HG03060 (cell line): ENCODE measurements at regions not wholly inside any gene's neighbourhood (a gene's known extent, or its start where the extent isn't known, plus 50 kb on each side); places are given as distances from the start of the nearest gene placed in this dataset.
"Not testable (repeated sequence)": the region's sequence is repeated elsewhere in the genome, so short reads cannot be mapped to it uniquely, and the experiment has no call there.

ENCODE experiments used
- ATAC-seq: cut with Tn5 transposase; IDR thresholded peaks from one replicate; pipeline ENCODE4 v1.9.1; 2021; ENCODE audit warnings: low read depth, moderate number of reproducible peaks; ENCODE audit not compliant: unreplicated experiment

DNA sequence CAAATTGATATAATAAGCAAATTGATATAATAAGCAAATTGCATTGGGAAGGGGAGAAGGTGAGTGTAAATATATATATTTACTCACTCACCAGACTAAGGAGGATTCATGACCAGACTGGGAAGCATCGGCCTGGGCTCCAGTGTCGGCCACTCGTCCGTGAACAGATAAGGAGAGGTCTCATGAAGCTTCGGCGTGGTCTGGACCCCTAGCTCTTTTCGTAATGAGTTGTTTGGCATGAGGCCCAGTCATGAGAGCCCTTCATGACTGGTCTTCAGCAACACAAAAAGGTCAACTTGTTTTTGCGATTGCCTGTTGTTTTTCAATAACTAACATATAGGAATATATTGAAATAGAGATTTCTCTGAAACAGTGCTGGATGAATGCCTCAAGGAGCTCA is 222.9 kb upstream of the KCNK2 start:
- no peak for ATAC-seq

DNA sequence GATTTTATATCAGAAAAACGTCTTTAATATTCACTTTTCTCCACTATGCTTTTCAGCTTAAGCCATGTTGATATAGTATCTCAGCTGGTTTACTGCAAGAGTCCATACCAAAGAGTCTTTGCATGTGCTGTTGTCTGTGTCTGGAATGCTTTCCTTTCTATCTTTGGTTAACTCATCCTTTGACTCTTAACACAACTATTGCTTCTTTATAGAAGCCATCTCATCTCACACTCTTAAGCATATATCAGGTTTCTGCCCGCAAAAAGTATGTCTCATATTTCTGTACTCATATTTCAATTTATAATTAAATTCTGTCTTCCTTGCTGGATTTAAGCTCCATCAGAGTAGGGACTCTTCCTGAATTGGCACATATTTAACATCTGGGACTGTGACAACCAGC is 220.9 kb upstream of the KCNK2 start:
- ATAC-seq: no peak

DNA sequence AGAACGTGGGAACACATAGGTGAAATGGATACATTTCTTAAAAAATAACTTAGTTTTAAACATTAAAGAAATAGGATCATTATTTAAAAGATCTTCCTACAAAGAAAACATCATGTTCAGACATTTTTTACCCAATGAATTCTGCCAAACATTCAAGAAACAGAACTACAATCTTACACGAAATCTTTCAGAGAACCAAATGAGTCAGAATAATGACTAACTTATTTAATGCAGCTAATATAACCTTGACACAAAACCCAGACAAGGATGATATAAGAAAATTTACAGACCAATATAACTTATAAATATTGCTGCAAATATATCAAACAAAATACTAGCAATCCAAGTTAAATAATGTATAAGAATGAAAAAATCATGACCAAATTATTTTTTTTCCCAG is 220.1 kb upstream of the KCNK2 start:
- ATAC-seq: no peak

DNA sequence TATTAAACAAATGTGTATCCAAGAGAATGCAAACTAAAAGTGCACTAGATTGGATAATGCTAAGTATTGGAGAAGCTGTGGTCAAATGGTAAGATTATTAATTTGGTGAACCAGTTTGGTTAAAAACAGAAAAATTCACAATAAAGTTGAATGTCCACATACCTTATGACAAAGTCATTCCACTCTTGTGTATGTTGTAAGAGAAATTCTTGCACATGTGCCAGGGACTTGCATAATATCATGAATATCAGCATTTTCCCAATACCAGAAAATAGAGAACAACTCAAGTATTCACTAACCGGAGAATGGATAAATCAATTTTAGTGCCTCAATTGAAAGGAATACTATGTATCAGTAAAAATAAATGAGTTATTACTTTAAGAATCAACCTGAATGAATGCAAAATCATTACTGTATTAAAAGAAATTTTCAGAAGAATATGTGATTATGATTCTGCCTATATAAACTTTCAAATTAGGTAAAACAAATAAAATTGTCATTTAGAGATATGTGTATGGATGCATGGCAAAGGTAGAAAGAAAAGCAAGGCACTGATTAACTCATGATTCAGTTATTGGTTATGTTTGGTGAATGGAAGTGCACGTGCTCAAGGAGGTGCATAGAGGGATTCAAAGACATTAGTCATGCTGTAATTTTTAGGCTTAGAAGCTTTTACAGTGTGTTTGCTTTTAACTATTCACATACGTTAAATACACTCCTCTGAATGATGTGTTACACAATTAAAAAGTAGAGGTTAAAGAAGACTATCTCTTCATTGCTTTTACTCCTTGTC is 217.4 kb upstream of the KCNK2 start:
- ATAC-seq: no peak

- ATAC-seq: not testable (repeated sequence)
Measured at GRCh38 chr1:214870426-214870825, 212.1 kb upstream of the KCNK2 start.

DNA sequence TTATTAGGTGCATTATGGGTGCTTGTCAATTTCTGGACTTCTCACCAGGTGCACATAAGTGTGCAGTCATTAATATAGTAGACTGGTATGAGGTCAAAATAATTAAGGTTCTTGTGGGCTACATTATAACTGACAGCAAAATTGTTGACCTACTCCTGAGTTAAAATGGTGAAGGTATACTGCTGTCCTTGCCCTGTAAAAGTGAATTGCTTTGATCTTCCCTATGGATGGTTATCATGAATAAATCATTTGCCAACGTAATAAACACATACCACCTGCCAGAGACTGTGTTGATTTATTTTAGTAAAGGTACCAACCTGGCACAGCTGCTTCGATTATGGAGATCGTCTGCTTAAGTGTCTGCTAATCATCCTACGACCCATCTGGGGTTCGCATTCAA is 201.6 kb upstream of the KCNK2 start:
- no peak for ATAC-seq

- no peak for ATAC-seq
Measured at GRCh38 chr1:214882616-214883015, 199.9 kb upstream of the KCNK2 start.

DNA sequence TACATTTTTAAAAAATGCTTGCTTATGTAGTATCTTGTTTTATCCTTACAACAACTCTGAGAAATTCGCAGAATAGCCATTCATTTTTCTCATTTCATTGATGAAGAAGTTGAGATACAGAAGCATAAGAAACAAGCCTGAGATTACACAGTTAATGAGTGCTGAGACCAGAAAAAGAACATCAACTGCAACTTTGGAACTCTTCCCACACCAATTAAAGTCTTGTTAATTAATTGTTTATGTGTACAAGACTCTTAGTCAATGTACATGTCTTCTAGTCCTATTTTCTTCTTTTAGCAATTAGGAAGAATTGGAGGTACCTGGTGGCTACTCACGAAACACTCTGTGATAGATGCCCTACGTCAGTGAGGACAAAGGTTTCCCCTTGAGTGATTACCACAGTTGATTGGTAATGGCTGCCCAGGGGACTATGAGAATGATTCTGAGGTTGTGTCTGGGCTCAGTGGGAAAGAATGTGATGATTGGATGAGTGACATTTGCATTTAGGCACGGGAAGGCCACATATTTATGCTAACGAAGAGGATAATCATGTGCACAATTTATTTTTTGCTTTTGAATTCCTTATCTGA is 187.4 kb upstream of the KCNK2 start:
- no peak for ATAC-seq

DNA sequence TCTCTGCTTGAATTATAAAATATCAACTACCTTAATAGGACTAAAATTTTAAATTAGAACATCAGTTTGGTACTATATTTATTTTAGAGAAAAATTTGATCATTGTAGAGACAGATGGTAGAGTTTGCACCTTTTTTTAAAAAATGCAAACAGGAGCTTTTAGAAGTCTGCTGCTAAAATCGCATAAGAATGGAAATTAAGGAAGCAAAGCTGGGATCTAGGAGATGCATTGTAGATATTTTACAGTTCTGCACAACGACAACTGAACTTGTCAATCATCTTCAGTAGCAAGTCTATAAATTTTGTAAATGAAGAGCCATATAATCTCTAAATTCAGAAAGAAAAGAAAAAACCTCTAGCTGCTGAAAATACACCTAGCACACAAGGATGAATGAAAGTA is 185.6 kb upstream of the KCNK2 start:
- no peak for ATAC-seq

- ATAC-seq: no peak
Measured at GRCh38 chr1:214897581-214897980, 185.0 kb upstream of the KCNK2 start.

DNA sequence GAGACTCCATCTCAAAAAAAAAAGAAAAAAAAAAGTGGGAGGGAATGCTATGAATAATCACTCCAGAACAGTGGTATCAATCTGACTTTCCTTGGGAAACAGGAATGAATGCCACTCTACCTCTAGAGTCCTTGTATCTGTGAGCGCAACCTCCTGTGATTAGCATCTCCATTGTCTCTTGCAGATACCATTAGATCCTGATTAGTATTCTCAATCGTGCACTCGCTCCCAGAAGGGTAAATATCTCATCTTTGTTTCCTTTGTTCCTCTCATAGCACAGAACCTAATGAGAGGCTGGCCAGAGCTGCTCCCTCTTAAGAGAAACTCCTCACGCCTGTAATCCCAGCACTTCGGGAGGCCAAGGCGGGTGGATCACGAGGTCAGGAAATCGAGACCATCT is 184.4 kb upstream of the KCNK2 start:
- no peak for ATAC-seq

DNA sequence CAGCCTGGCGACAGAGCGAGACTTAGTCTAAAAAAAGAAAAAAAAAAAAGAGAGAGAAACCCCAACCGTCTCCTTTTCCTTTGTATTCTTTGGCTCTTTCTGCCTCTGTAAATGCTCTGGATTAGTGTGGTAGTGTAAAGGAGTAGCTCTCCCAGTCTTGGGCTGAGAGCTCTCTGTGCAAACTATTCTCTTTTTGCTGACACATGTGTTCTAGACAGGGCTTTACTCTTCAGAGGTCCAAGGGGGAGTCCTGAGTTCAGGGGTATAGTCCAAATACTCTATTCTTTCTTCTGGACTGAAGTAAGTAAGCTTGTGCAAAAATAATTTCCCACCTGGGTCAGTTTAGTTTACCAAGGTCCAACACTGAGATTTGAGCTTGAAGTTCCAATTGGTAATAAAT is 183.8 kb upstream of the KCNK2 start:
- ATAC-seq: no peak

- ATAC-seq: no peak
Measured at GRCh38 chr1:214899908-214900460, 182.6 kb upstream of the KCNK2 start.

DNA sequence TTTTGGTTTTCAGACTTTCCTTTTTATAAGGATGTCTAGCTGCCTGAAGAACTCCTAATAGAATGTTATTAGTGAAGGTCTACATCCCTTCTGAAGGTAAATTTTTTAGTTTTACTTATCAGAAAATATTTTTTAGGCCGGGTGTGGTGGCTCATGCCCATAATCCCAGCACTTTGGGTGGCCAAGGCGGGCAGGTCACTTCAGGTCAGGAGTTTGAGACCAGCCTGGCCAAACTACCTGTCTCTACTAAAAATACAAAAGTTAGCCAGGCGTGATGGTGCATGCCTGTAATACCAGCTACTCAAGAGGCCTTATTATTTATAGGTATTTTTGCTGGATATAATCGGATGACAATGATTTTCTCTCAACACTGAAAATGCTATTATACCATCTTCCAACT is 181.9 kb upstream of the KCNK2 start:
- ATAC-seq: no peak

GRCh38 chr1:214901718-214902117 is 180.8 kb upstream of the KCNK2 start:
- ATAC-seq: no peak

- ATAC-seq: no peak
Measured at GRCh38 chr1:214902636-214903320, 179.8 kb upstream of the KCNK2 start.

GRCh38 chr1:214912127-214912526 is 170.4 kb upstream of the KCNK2 start:
- no peak for ATAC-seq

- ATAC-seq: no peak
Measured at GRCh38 chr1:214913966-214914365, 168.6 kb upstream of the KCNK2 start.

- ATAC-seq: no peak
Measured at GRCh38 chr1:214917081-214917635, 165.4 kb upstream of the KCNK2 start.

DNA sequence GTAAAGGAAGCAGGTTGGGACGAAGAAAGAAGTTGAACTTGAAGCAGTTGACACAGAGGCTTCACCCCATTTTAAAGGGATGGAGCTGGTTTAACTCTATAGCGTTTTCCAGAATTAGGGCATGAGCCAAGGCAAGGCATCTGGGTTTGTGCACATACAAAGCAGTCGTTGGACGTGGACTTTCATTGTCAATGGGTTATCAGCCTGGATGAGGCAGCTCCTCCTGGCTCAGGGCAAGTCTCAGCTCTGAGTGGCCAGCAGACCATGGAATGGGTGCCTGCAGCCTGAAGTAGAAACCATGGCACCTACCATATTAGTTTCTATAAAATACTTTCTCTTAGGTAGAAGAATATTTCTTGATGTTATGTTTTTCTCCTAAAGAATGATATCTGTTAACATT is 163.8 kb upstream of the KCNK2 start:
- no peak for ATAC-seq

- no peak for ATAC-seq
Measured at GRCh38 chr1:214920337-214920736, 162.2 kb upstream of the KCNK2 start.
